Peyer's patch (tissue), 4 donors: ENCODE measurements at regions not wholly inside any gene's neighbourhood (a gene's known extent, or its start where the extent isn't known, plus 50 kb on each side); places are given as distances from the start of the nearest gene placed in this dataset.

ENCODE experiments used
- DNase-seq, 3 donors: peaks; one replicate each; pipeline ENCODE4 v3.0.0-alpha.2; 2017 to 2019
- H3K27ac ChIP-seq, 4 donors: fragments of 200-600 bp; sonication (generic); one replicate each; pipeline ENCODE4 v1.5.1; 2016 to 2019
- H3K27me3 ChIP-seq, 2 donors: fragments of 200-600 bp; sonication (generic); one replicate each; pipeline ENCODE4 v1.5.1; 2019
- H3K36me3 ChIP-seq, 3 donors: fragments of 200-600 bp; sonication (generic); one replicate each; pipeline ENCODE4 v1.5.1; 2016 to 2019
- H3K4me1 ChIP-seq, 4 donors: fragments of 200-600 bp; sonication (generic); one replicate each; pipeline ENCODE4 v1.5.1; 2016 to 2019
- H3K4me3 ChIP-seq, 4 donors: fragments of 200-600 bp; sonication (generic); 1 replicate in 3 of 4; 2 replicates in 1 of 4; pipeline ENCODE4 v1.5.1; 2016 to 2019; ENCODE audit warnings: mild to moderate bottlenecking in 1 of 4
- H3K9me3 ChIP-seq, 4 donors: fragments of 200-600 bp; sonication (generic); one replicate each; pipeline ENCODE4 v1.5.1; 2016 to 2019; ENCODE audit warnings: mild to moderate bottlenecking in 1 of 4
- CTCF ChIP-seq, 6 experiments: fragments of 450-650 bp in 4 of 6; fragments of 200-600 bp in 2 of 6; sonication (generic) in 1 of 6; IDR thresholded peaks; one replicate each; pipeline ENCODE4 v1.5.1; 2017 to 2019; ENCODE audit warnings: antibody characterized with exemption in 6 of 6, mild to moderate bottlenecking in 3 of 6, moderate library complexity in 1 of 6
- POLR2A ChIP-seq, 2 donors: fragments of 450-650 bp; IDR thresholded peaks; one replicate each; pipeline ENCODE4 v1.5.1; 2017; ENCODE audit warnings: antibody characterized with exemption in 2 of 2, mild to moderate bottlenecking in 2 of 2, moderate library complexity in 2 of 2

GRCh38 chr11:90744169-90744568, 521.3 kb upstream of the CHORDC1 start:
- Histone ChIP-seq H3K36me3 (no peaks in the 10 kb centered on the region), H3K27ac (no peak overlapping the region), H3K27me3 (no peaks in the 10 kb centered on the region), H3K4me3 (no peak overlapping the region), H3K4me1 (no peaks in the 10 kb centered on the region), H3K9me3 (no peaks in the 10 kb centered on the region)
- DNase-seq: no peak
- TF ChIP-seq CTCF (IDR thresholded peaks at IDR 0.05) (no peak), POLR2A (IDR thresholded peaks at IDR 0.05) (no peak)

- Histone ChIP-seq H3K27ac (no peak overlapping the region), H3K9me3 (no peaks in the 10 kb centered on the region), H3K4me1 (no peaks in the 10 kb centered on the region), H3K4me3 (no peak overlapping the region), H3K27me3 (no peaks in the 10 kb centered on the region), H3K36me3 (no peaks in the 10 kb centered on the region)
- TF ChIP-seq CTCF (IDR thresholded peaks at IDR 0.05) (no peak), POLR2A (IDR thresholded peaks at IDR 0.05) (no peak)
- no peak for DNase-seq
These were observed 516.0 kb upstream of the CHORDC1 start for GRCh38 chr11:90738799-90739198.

- TF ChIP-seq POLR2A (IDR thresholded peaks at IDR 0.05) (no peak), CTCF (IDR thresholded peaks at IDR 0.05) (no peak)
- no peak for DNase-seq
These were observed 514.7 kb upstream of the CHORDC1 start for GRCh38 chr11:90737444-90738050.

GRCh38 chr11:90732486-90732885, 509.6 kb upstream of the CHORDC1 start:
- no peak overlapping the region for H3K27ac ChIP-seq
- H3K4me1 ChIP-seq: no peaks in the 10 kb centered on the region
- no peaks in the 10 kb centered on the region for H3K27me3 ChIP-seq
- no peaks in the 10 kb centered on the region for H3K36me3 ChIP-seq
- no peak for DNase-seq
- H3K9me3 ChIP-seq: no peaks in the 10 kb centered on the region
- no peak for TF ChIP-seq POLR2A (IDR thresholded peaks at IDR 0.05)
- no peak for TF ChIP-seq CTCF (IDR thresholded peaks at IDR 0.05)
- no peak overlapping the region for H3K4me3 ChIP-seq

More at GRCh38 chr11:90737444-90738050, 514.7 kb upstream of the CHORDC1 start:
- no peaks in the 10 kb centered on the region for H3K9me3 ChIP-seq
- H3K27me3 ChIP-seq: no peaks in the 10 kb centered on the region
- no peaks in the 10 kb centered on the region for H3K4me1 ChIP-seq
- no peak overlapping the region for H3K27ac ChIP-seq
- H3K36me3 ChIP-seq: no peaks in the 10 kb centered on the region
- H3K4me3 ChIP-seq: no peak overlapping the region

- no peak for DNase-seq
- no peaks in the 10 kb centered on the region for H3K9me3 ChIP-seq
These were observed 500.6 kb upstream of the CHORDC1 start for GRCh38 chr11:90723475-90723874.

More at GRCh38 chr11:90723475-90723874, 500.6 kb upstream of the CHORDC1 start:
- TF ChIP-seq POLR2A (IDR thresholded peaks at IDR 0.05) (no peak), CTCF (IDR thresholded peaks at IDR 0.05) (no peak)
- Histone ChIP-seq H3K27ac (no peak overlapping the region), H3K4me1 (no peaks in the 10 kb centered on the region), H3K36me3 (no peaks in the 10 kb centered on the region), H3K27me3 (no peaks in the 10 kb centered on the region), H3K4me3 (no peak overlapping the region)
